Activated naive CD8-positive, alpha-beta T cell treated with anti-CD3 and anti-CD28 coated beads for 36 hours (primary cell): ENCODE measurements at regions not wholly inside any gene's neighbourhood (a gene's known extent, or its start where the extent isn't known, plus 50 kb on each side); places are given as distances from the start of the nearest gene placed in this dataset.

Experiments
- DNase-seq: peaks from one replicate; pipeline ENCODE4 v3.0.0; 2021
- H3K27ac Mint-ChIP-seq: one replicate; pipeline ENCODE4 v1.8.0; 2022; ENCODE audit warnings: mild to moderate bottlenecking, moderate library complexity, mixed read lengths
- H3K27me3 Mint-ChIP-seq: one replicate; pipeline ENCODE4 v1.8.0; 2022; ENCODE audit warnings: mild to moderate bottlenecking, mixed read lengths
- H3K36me3 Mint-ChIP-seq: one replicate; pipeline ENCODE4 v1.8.0; 2021; ENCODE audit warnings: mild to moderate bottlenecking, mixed read lengths
- H3K4me1 Mint-ChIP-seq: one replicate; pipeline ENCODE4 v1.8.0; 2021; ENCODE audit warnings: mixed read lengths
- H3K4me3 Mint-ChIP-seq: one replicate; pipeline ENCODE4 v1.8.0; 2022; ENCODE audit warnings: mild to moderate bottlenecking, moderate library complexity, mixed read lengths
- H3K9me3 Mint-ChIP-seq: one replicate; pipeline ENCODE4 v1.8.0; 2022; ENCODE audit warnings: mixed read lengths

- Mint-ChIP-seq H3K27ac (no peak overlapping the region), H3K9me3 (no peaks in the 10 kb centered on the region), H3K36me3 (no peaks in the 10 kb centered on the region), H3K4me3 (no peak overlapping the region), H3K27me3 (no peaks in the 10 kb centered on the region), H3K4me1 (no peaks in the 10 kb centered on the region)
- no peak for DNase-seq
These were observed 528.0 kb downstream of the BNC2 start for GRCh38 chr9:16342246-16343020.

- no peaks in the 10 kb centered on the region for H3K4me1 Mint-ChIP-seq
- no peak overlapping the region for H3K4me3 Mint-ChIP-seq
- H3K27me3 Mint-ChIP-seq = no peaks in the 10 kb centered on the region
- H3K27ac Mint-ChIP-seq = no peak overlapping the region
- no peak for DNase-seq
- no peaks in the 10 kb centered on the region for H3K9me3 Mint-ChIP-seq
- no peaks in the 10 kb centered on the region for H3K36me3 Mint-ChIP-seq
These were observed 526.9 kb downstream of the BNC2 start for GRCh38 chr9:16343249-16344237.

GRCh38 chr9:16344343-16344742 lies 526.1 kb downstream of the BNC2 start:
- Mint-ChIP-seq H3K36me3 (no peaks in the 10 kb centered on the region), H3K27ac (no peak overlapping the region), H3K4me1 (no peaks in the 10 kb centered on the region), H3K27me3 (no peaks in the 10 kb centered on the region), H3K9me3 (no peaks in the 10 kb centered on the region), H3K4me3 (no peak overlapping the region)
- no peak for DNase-seq

- Mint-ChIP-seq H3K36me3 (no peaks in the 10 kb centered on the region), H3K9me3 (no peaks in the 10 kb centered on the region), H3K27ac (no peak overlapping the region), H3K4me3 (no peak overlapping the region), H3K27me3 (no peaks in the 10 kb centered on the region), H3K4me1 (no peaks in the 10 kb centered on the region)
- no peak for DNase-seq
These were observed 524.6 kb downstream of the BNC2 start for GRCh38 chr9:16345902-16346301.

GRCh38 chr9:16347886-16348285 lies 522.6 kb downstream of the BNC2 start:
- DNase-seq = no peak
- Mint-ChIP-seq H3K27ac (no peak overlapping the region), H3K27me3 (no peaks in the 10 kb centered on the region), H3K36me3 (no peaks in the 10 kb centered on the region), H3K4me1 (no peaks in the 10 kb centered on the region), H3K9me3 (no peaks in the 10 kb centered on the region), H3K4me3 (no peak overlapping the region)

- Mint-ChIP-seq H3K36me3 (no peaks in the 10 kb centered on the region), H3K4me3 (no peak overlapping the region), H3K4me1 (no peaks in the 10 kb centered on the region), H3K9me3 (no peaks in the 10 kb centered on the region), H3K27ac (no peak overlapping the region), H3K27me3 (no peaks in the 10 kb centered on the region)
- DNase-seq = no peak
These were observed 521.9 kb downstream of the BNC2 start for GRCh38 chr9:16348531-16348930.

- H3K27ac Mint-ChIP-seq = no peak overlapping the region
- H3K36me3 Mint-ChIP-seq = no peaks in the 10 kb centered on the region
- DNase-seq = no peak
- no peak overlapping the region for H3K4me3 Mint-ChIP-seq
- no peaks in the 10 kb centered on the region for H3K4me1 Mint-ChIP-seq
- no peaks in the 10 kb centered on the region for H3K27me3 Mint-ChIP-seq
- H3K9me3 Mint-ChIP-seq = no peaks in the 10 kb centered on the region
These were observed 518.2 kb downstream of the BNC2 start for GRCh38 chr9:16352251-16352650.

- DNase-seq = no peak
- Mint-ChIP-seq H3K27me3 (no peaks in the 10 kb centered on the region), H3K4me3 (no peak overlapping the region), H3K27ac (no peak overlapping the region), H3K36me3 (no peaks in the 10 kb centered on the region), H3K9me3 (no peaks in the 10 kb centered on the region), H3K4me1 (no peaks in the 10 kb centered on the region)
These were observed 517.6 kb downstream of the BNC2 start for GRCh38 chr9:16352791-16353401.

GRCh38 chr9:16356196-16356765 lies 514.2 kb downstream of the BNC2 start:
- H3K27ac Mint-ChIP-seq = no peak overlapping the region
- H3K4me3 Mint-ChIP-seq = no peak overlapping the region
- H3K36me3 Mint-ChIP-seq = no peaks in the 10 kb centered on the region
- H3K4me1 Mint-ChIP-seq = no peaks in the 10 kb centered on the region
- no peaks in the 10 kb centered on the region for H3K27me3 Mint-ChIP-seq
- no peak for DNase-seq
- no peaks in the 10 kb centered on the region for H3K9me3 Mint-ChIP-seq

GRCh38 chr9:16357828-16358227 lies 512.6 kb downstream of the BNC2 start:
- no peak overlapping the region for H3K4me3 Mint-ChIP-seq
- no peaks in the 10 kb centered on the region for H3K27me3 Mint-ChIP-seq
- no peaks in the 10 kb centered on the region for H3K36me3 Mint-ChIP-seq
- DNase-seq = no peak
- H3K27ac Mint-ChIP-seq = no peak overlapping the region
- H3K9me3 Mint-ChIP-seq = no peaks in the 10 kb centered on the region
- no peaks in the 10 kb centered on the region for H3K4me1 Mint-ChIP-seq

- DNase-seq = no peak
- Mint-ChIP-seq H3K4me1 (no peaks in the 10 kb centered on the region), H3K36me3 (no peaks in the 10 kb centered on the region), H3K27ac (no peak overlapping the region), H3K27me3 (no peaks in the 10 kb centered on the region), H3K9me3 (no peaks in the 10 kb centered on the region), H3K4me3 (no peak overlapping the region)
These were observed 511.7 kb downstream of the BNC2 start for GRCh38 chr9:16358751-16359150.
